MM.1S (cell line): ENCODE measurements at regions not wholly inside any gene's neighbourhood (a gene's known extent, or its start where the extent isn't known, plus 50 kb on each side); places are given as distances from the start of the nearest gene placed in this dataset.

Source experiments
- CTCF ChIP-seq: fragments of 300-600 bp; sonication (generic); IDR thresholded peaks from 2 replicates; pipeline ENCODE4 v1.5.1; 2016; ENCODE audit warnings: antibody characterized with exemption, low read length, mixed read lengths
- EZH2 ChIP-seq: fragments of 300-600 bp; sonication (generic); optimal IDR thresholded peaks from 2 replicates; pipeline ENCODE3; 2017; ENCODE audit warnings: low read depth, mild to moderate bottlenecking, antibody characterized with exemption, low read length, mixed read lengths
- EZH2phosphoT487 ChIP-seq: fragments of 300-600 bp; sonication (generic); IDR thresholded peaks from 2 replicates; pipeline ENCODE4 v1.6.1; 2018; ENCODE audit warnings: antibody characterized with exemption, low read length

- TF ChIP-seq CTCF (no peak), EZH2 (no peak), EZH2phosphoT487 (no peak)
These were observed 182.3 kb upstream of the SOX9 start for GRCh38 chr17:71938340-71939010.
